Esophagus mucosa (tissue), 1 donor: ENCODE measurements at regions not wholly inside any gene's neighbourhood (a gene's known extent, or its start where the extent isn't known, plus 50 kb on each side); places are given as distances from the start of the nearest gene placed in this dataset.
"Not testable (repeated sequence)": the region's sequence is repeated elsewhere in the genome, so short reads cannot be mapped to it uniquely, and the experiment has no call there.

ENCODE experiments used
- ATAC-seq: fragments of 200-7000 bp; cut with Tn5 transposase; one replicate; pipeline ENCODE4 v1.9.1; 2020
- donor health status: DM: yes; HTN: yes; CAD: no.

GRCh38 chr2:192854706-192855105, 660.0 kb upstream of the TMEFF2 start:
- no peak for ATAC-seq

- no peak for ATAC-seq
Measured at GRCh38 chr2:192854031-192854430, 659.3 kb upstream of the TMEFF2 start.

- ATAC-seq: no peak
Measured at GRCh38 chr2:192828947-192829346, 634.2 kb upstream of the TMEFF2 start.

GRCh38 chr2:192828175-192828574, 633.4 kb upstream of the TMEFF2 start:
- no peak for ATAC-seq

- ATAC-seq: no peak
Measured at GRCh38 chr2:192827735-192828134, 633.0 kb upstream of the TMEFF2 start.

GRCh38 chr2:192814376-192814775, 619.6 kb upstream of the TMEFF2 start:
- no peak for ATAC-seq

GRCh38 chr2:192813341-192813740, 618.6 kb upstream of the TMEFF2 start:
- ATAC-seq: no peak

GRCh38 chr2:192809173-192809572, 614.4 kb upstream of the TMEFF2 start:
- no peak for ATAC-seq

GRCh38 chr2:192783643-192784042, 588.9 kb upstream of the TMEFF2 start:
- ATAC-seq: no peak

GRCh38 chr2:192775459-192776262, 580.9 kb upstream of the TMEFF2 start:
- no peak for ATAC-seq

GRCh38 chr2:192775011-192775410, 580.3 kb upstream of the TMEFF2 start:
- ATAC-seq: no peak

GRCh38 chr2:192773044-192773443, 578.3 kb upstream of the TMEFF2 start:
- no peak for ATAC-seq

- ATAC-seq: no peak
Measured at GRCh38 chr2:192749611-192750200, 555.0 kb upstream of the TMEFF2 start.

- ATAC-seq: no peak
Measured at GRCh38 chr2:192741889-192742288, 547.2 kb upstream of the TMEFF2 start.

GRCh38 chr2:192735447-192735846, 540.7 kb upstream of the TMEFF2 start:
- no peak for ATAC-seq

- no peak for ATAC-seq
Measured at GRCh38 chr2:192729369-192729768, 534.6 kb upstream of the TMEFF2 start.

- no peak for ATAC-seq
Measured at GRCh38 chr2:192725991-192726390, 531.3 kb upstream of the TMEFF2 start.

GRCh38 chr2:192719629-192720028, 524.9 kb upstream of the TMEFF2 start:
- ATAC-seq: no peak

- ATAC-seq: no peak
Measured at GRCh38 chr2:192718340-192718739, 523.6 kb upstream of the TMEFF2 start.

GRCh38 chr2:192700934-192701333, 506.2 kb upstream of the TMEFF2 start:
- peak; percentile 25 for ATAC-seq

- no peak for ATAC-seq
Measured at GRCh38 chr2:192697880-192698279, 503.1 kb upstream of the TMEFF2 start.

- ATAC-seq: no peak
Measured at GRCh38 chr2:192696857-192697256, 502.1 kb upstream of the TMEFF2 start.

GRCh38 chr2:192687015-192687414, 492.3 kb upstream of the TMEFF2 start:
- ATAC-seq: no peak

GRCh38 chr2:192682511-192682910, 487.8 kb upstream of the TMEFF2 start:
- ATAC-seq: not testable (repeated sequence)
